ENCODE measurements at regions not wholly inside any gene's neighbourhood (a gene's known extent, or its start where the extent isn't known, plus 50 kb on each side); places are given as distances from the start of the nearest gene placed in this dataset.
"Not testable (repeated sequence)": the region's sequence is repeated elsewhere in the genome, so short reads cannot be mapped to it uniquely, and the experiment has no call there.

- H3K9me3 Mint-ChIP-seq; H3K4me1 Mint-ChIP-seq; POLR2A ChIA-PET; H3K9me3 ChIP-seq; H3K27ac ChIP-seq (ENCODE audit: low read length); H3K27ac Mint-ChIP-seq; H3K4me3 Mint-ChIP-seq; H3K36me3 Mint-ChIP-seq; H3K4me1 ChIP-seq (ENCODE audit: control insufficient read depth in 1 of 2, extremely low read depth in 1 of 2, insufficient read depth in 2 of 2, low read length in 2 of 2); H3K4me3 ChIP-seq (ENCODE audit: control insufficient read depth in 1 of 2, extremely low read depth in 1 of 2, low read length in 1 of 2); H3K36me3 ChIP-seq (ENCODE audit: control insufficient read depth in 2 of 2, extremely low read depth in 1 of 2, insufficient read depth in 1 of 2, low read length in 1 of 2): not testable (repeated sequence)
- peak in 34 of 35 experiments; percentile 31 to 70 (median 52) for DNase-seq
- peak in 3 of 4 experiments; percentile 33 to 53 (median 52) for ATAC-seq (replicated peaks in 1 of 4)
- CTCF ChIA-PET = interaction anchor here (0.6 to 2.1 kb wide), 13 partner anchors 9 to 171 kb away, joined by 3 to 5 read pairs (median 4); no protein-coding TSS in a partner anchor
- peaks cover 0 to 19% of the 10 kb centered on the region in 2 experiments for H3K27me3 ChIP-seq (replicated peaks in 1 of 2; ENCODE audit: control insufficient read depth in 2 of 2, extremely low read depth in 1 of 2, insufficient read depth in 2 of 2, low read length in 1 of 2)
- 45% methylated on average over 5 of the region's 7 CpGs for WGBS (ENCODE audit: insufficient coverage)
- peaks cover 7 to 26% of the 10 kb centered on the region in 2 donors for H3K27me3 Mint-ChIP-seq
Observed at GRCh38 chr6:28848756-28849155, 75.0 kb downstream of the TRIM27 start.

Measured in T-cell (primary cell).